ENCODE measurements at regions not wholly inside any gene's neighbourhood (a gene's known extent, or its start where the extent isn't known, plus 50 kb on each side); places are given as distances from the start of the nearest gene placed in this dataset.

DNA sequence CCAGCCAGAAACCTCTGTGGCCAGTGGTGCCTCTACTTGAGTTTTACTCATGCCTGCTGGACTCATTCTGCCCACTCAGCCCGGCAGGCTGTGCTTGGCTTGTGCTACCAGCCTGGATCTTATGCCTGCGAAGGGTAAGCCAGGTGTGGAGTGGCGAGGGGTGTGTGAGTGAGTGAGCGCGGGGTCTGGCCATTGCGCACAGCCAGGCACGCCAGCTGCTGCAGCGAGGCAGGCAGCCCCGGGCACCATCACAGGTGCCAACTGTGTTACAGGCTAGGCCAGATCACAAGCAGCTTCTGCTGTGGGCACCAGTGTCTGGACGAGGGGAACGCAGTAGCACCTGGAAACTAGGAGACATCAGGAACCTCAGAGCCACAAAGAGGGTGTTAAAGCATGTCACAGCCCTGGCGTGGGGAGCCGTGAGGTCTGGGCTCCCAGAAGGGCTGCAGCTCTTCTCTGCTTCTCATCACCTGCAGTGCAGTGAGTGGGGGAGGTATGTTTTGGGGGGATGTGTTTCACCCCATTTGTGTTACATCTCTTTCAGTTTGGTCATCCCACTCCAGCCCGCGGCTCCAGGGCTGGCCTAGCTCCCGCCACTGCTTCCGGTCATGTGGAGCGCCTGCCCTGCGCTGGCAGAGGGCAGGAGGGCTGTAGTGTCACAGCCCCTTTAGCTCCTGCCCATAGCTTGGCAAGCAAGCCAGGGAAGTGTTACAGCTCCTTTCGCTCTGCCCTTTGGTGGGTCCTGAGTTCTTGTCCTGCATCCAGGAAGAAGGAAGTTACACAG, 379.7 kb upstream of the IMPG1 start:
- no peak overlapping the region for H3K4me3 ChIP-seq (replicated peaks; ENCODE audit: low read depth, low read length)
- no peak for DNase-seq (ENCODE audit: low read depth)
- TF ChIP-seq, protein P1, sequence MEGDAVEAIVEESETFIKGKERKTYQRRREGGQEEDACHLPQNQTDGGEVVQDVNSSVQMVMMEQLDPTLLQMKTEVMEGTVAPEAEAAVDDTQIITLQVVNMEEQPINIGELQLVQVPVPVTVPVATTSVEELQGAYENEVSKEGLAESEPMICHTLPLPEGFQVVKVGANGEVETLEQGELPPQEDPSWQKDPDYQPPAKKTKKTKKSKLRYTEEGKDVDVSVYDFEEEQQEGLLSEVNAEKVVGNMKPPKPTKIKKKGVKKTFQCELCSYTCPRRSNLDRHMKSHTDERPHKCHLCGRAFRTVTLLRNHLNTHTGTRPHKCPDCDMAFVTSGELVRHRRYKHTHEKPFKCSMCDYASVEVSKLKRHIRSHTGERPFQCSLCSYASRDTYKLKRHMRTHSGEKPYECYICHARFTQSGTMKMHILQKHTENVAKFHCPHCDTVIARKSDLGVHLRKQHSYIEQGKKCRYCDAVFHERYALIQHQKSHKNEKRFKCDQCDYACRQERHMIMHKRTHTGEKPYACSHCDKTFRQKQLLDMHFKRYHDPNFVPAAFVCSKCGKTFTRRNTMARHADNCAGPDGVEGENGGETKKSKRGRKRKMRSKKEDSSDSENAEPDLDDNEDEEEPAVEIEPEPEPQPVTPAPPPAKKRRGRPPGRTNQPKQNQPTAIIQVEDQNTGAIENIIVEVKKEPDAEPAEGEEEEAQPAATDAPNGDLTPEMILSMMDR (IDR thresholded peaks at IDR 0.05; ENCODE audit: low read length, missing control alignments), result no peak

DNA sequence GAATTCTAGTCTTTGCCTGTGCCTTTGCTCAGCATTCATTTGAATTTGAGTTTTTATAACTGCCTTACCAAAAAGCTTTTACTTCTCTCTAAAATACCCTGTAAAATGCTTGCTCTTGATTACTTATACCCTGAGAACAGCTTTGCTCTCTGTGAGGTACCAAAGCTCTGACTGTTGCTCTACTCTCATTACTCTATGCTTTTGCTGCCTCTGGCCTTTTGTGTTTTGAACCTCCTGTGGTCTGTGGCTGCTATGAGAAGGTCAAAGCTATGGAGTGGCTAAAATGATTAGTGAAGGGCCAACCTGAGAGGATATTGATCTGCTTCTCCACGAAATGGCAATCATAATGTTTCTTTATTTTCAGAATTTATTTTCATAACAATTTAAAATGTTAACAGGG, 375.6 kb upstream of the IMPG1 start:
- TF ChIP-seq, protein P1 (IDR thresholded peaks at IDR 0.05; ENCODE audit: low read length, missing control alignments), result no peak
- no peak overlapping the region for H3K4me3 ChIP-seq (replicated peaks; ENCODE audit: low read depth, low read length)
- DNase-seq (ENCODE audit: low read depth), result no peak

DNA sequence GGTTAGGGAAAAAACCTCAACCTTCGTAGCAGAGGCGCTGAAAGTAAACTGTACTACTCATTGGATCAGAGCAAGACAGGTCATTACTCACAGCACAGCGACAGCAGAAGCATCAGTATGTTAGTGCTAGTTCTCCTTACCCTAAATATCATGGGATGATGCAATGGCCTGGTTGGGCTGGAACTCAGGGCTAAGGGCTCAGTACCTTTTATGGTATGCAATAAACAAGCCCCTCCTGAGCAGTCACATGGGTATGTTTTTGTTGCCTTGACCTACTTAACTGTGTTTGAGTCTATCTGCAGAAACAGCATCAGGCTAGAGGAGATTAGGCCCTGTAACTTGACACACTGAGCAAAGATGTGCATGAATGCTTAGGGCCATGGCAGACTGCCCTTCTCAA, 369.4 kb upstream of the IMPG1 start:
- DNase-seq (ENCODE audit: low read depth), result no peak

DNA sequence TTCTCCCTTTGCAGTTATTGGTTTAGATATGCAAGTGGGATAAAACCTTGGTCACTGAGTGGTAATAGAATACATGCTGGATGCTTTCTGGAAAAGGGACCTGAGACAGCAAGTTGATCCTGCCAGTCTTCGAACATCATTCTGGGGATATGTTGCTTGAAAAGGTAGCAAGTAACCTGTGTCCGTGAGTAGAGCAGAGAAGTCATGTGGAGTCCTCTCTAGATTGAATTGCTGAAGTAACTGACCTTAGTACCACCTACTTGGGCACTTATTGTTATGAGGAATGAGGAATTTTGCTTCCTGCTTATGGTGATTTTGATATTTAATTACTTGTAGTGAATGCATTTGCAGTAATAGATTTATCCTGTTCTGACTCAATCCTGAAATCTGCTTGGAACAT, 367.3 kb upstream of the IMPG1 start:
- H3K4me3 ChIP-seq (replicated peaks; ENCODE audit: low read depth, low read length), result no peak overlapping the region
- TF ChIP-seq, protein P1 (IDR thresholded peaks at IDR 0.05; ENCODE audit: low read length, missing control alignments), result no peak
- DNase-seq (ENCODE audit: low read depth), result no peak

More for the DNA sequence above, 369.4 kb upstream of the IMPG1 start:
- no peak overlapping the region for H3K4me3 ChIP-seq (replicated peaks; ENCODE audit: low read depth, low read length)
- TF ChIP-seq, protein P1 (IDR thresholded peaks at IDR 0.05; ENCODE audit: low read length, missing control alignments), result no peak

DNA sequence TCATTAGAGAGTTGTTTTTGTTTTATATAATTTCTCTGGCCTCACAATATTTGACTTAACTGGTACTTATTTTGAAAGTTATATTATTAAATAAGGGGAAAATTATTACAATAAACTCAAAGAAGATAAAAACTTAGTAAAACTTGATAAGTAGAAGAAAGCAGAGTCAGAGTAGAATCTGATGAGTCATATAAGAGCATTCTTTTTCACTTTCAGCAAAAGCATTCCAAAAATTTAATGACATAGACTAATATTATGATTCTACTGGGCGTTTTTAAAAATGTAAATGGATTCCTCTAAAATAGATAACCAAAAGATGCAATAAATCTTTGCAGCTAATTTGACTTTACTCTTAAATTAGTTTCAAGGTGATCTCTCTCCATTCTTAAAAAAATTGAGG, 366.3 kb upstream of the IMPG1 start:
- peak; percentile 7 for DNase-seq (ENCODE audit: low read depth)
- no peak overlapping the region for H3K4me3 ChIP-seq (replicated peaks; ENCODE audit: low read depth, low read length)
- TF ChIP-seq, protein P1 (IDR thresholded peaks at IDR 0.05; ENCODE audit: low read length, missing control alignments), result no peak

DNA sequence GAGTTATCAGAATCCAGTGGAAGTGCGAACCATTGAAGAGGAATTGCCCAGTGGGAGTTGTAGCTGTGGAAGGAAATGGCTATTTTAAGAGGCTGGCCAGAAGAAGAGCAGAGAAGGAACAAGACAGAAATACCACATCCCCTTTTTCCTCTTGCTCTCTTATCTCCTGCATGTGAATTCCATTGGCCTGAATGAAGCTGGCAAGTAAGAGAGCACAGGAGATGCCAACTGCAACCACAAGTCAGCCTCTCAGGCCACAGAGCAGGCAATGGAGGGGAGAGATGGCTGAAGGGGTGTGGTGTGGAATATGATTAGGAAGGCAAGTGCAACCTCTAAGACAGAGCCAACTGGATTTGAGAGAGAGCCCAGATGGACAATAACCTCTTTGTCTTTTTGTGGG, 362.7 kb upstream of the IMPG1 start:
- TF ChIP-seq, protein P1 (IDR thresholded peaks at IDR 0.05; ENCODE audit: low read length, missing control alignments), result no peak
- no peak overlapping the region for H3K4me3 ChIP-seq (replicated peaks; ENCODE audit: low read depth, low read length)
- peak; percentile 13 for DNase-seq (ENCODE audit: low read depth)

All from fibroblast of pulmonary artery (primary cell).